ENCODE measurements at regions not wholly inside any gene's neighbourhood (a gene's known extent, or its start where the extent isn't known, plus 50 kb on each side); places are given as distances from the start of the nearest gene placed in this dataset.

DNA sequence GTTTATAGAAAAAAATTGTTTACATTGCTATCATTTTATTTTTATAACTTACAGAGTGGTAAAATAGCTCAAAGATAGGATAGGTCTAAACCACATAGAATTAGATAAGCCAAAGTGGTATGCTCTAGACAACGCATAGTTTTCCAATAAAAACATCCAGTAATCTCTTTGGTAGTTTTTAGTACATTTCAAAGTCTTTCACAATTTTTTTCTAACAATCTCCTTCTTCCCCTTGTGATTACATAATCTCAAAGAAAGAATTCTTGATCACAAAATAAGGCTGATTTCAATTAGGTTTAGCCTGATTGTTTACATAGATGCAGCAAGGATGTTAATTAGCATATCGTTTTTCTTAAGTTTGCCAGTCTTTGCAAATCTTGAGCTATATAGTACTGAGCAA lies 460.0 kb downstream of the FUT8 start:
- DNase-seq (ENCODE audit: low spot score) = no peak
- H3K79me2 ChIP-seq (replicated peaks; ENCODE audit: insufficient read depth) = no peaks in the 10 kb centered on the region
- no peak overlapping the region for H3K4me3 Mint-ChIP-seq
- no peak overlapping the region for H3K4me2 ChIP-seq
- H3K27me3 ChIP-seq (ENCODE audit: insufficient read depth) = no peaks in the 10 kb centered on the region
- no peak overlapping the region for H3K27ac ChIP-seq (ENCODE audit: low read depth)
- no peak for ATAC-seq
- H3F3A ChIP-seq (replicated peaks; ENCODE audit: low read depth) = no peaks in the 10 kb centered on the region
- no peaks in the 10 kb centered on the region for H3K4me1 ChIP-seq (ENCODE audit: insufficient read depth)
- no peaks in the 10 kb centered on the region for H3K9me3 Mint-ChIP-seq
- no peaks in the 10 kb centered on the region for H3K36me3 ChIP-seq (ENCODE audit: insufficient read depth)
- no peak overlapping the region for H3K4me3 ChIP-seq
- H4K20me1 ChIP-seq (replicated peaks; ENCODE audit: insufficient read depth) = no peaks in the 10 kb centered on the region
- H3K4me1 Mint-ChIP-seq = no peaks in the 10 kb centered on the region
- H3K9me2 ChIP-seq (ENCODE audit: insufficient read depth) = peaks cover 8% of the 10 kb centered on the region; the same call in 1 of the 2 replicates
- no peaks in the 10 kb centered on the region for H3K36me3 Mint-ChIP-seq (ENCODE audit: low read depth)
- H3K27ac Mint-ChIP-seq = no peak overlapping the region
- TF ChIP-seq ZNF462 (CRISPR knock-in tag; IDR thresholded peaks at IDR 0.05) (no peak), POLR2AphosphoS5 (IDR thresholded peaks at IDR 0.05; ENCODE audit: low read depth) (no peak), ZNF331 (CRISPR knock-in tag; IDR thresholded peaks at IDR 0.05; ENCODE audit: low read depth) (no peak)
- no peak overlapping the region for H2AFZ ChIP-seq
- H3K27me3 Mint-ChIP-seq (ENCODE audit: insufficient read depth, low read depth, poor library complexity) = no peaks in the 10 kb centered on the region

DNA sequence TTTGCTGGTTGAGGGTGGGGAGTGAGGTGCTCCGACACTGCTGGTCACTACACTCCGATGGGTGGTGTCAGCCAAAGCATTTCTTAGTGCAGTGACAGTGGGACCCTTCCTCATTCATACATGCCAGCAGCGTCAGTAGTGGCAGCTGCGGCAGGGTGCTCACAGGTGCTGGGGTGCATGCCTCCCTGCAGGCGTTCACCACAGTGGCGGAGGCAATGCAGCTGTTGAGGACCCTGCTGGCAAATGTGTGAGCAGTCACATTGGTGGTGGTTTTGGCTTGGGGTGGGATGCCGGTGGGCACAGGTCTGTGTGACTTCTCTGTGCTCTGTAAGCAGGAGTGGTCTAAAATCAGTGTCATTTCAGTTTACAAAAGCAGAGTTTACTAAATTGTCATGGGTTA lies 464.6 kb downstream of the FUT8 start:
- Histone ChIP-seq H3K4me2 (no peak overlapping the region), H3K27ac (ENCODE audit: low read depth) (no peak overlapping the region), H3F3A (replicated peaks; ENCODE audit: low read depth) (no peaks in the 10 kb centered on the region), H3K79me2 (replicated peaks; ENCODE audit: insufficient read depth) (no peaks in the 10 kb centered on the region), H3K4me1 (ENCODE audit: insufficient read depth) (no peaks in the 10 kb centered on the region), H4K20me1 (replicated peaks; ENCODE audit: insufficient read depth) (no peaks in the 10 kb centered on the region), H3K9me2 (ENCODE audit: insufficient read depth) (no peaks in the 10 kb centered on the region), H3K4me3 (no peak overlapping the region), H3K36me3 (ENCODE audit: insufficient read depth) (no peaks in the 10 kb centered on the region), H2AFZ (no peak overlapping the region; the same call in 1 of the 2 replicates), H3K27me3 (ENCODE audit: insufficient read depth) (no peaks in the 10 kb centered on the region)
- no peak overlapping the region for H3K27ac Mint-ChIP-seq
- H3K4me3 Mint-ChIP-seq = no peak overlapping the region
- ATAC-seq (no peak), DNase-seq (ENCODE audit: low spot score) (no peak)
- no peaks in the 10 kb centered on the region for H3K4me1 Mint-ChIP-seq
- no peaks in the 10 kb centered on the region for H3K27me3 Mint-ChIP-seq (ENCODE audit: insufficient read depth, low read depth, poor library complexity)
- no peak for TF ChIP-seq STAT1 (IDR thresholded peaks at IDR 0.05; ENCODE audit: unreplicated experiment)
- no peak for TF ChIP-seq REST (IDR thresholded peaks at IDR 0.05; ENCODE audit: unreplicated experiment)
- TF ChIP-seq JUNB (IDR thresholded peaks at IDR 0.05; ENCODE audit: unreplicated experiment) = no peak
- no peak for TF ChIP-seq POLR2AphosphoS5 (IDR thresholded peaks at IDR 0.05; ENCODE audit: low read depth)
- TF ChIP-seq NANOG (IDR thresholded peaks at IDR 0.05; ENCODE audit: borderline replicate concordance) = no peak
- TF ChIP-seq CREB1 (CRISPR knock-in tag; IDR thresholded peaks at IDR 0.05; ENCODE audit: low read depth) = no peak
- H3K9me3 Mint-ChIP-seq = no peaks in the 10 kb centered on the region
- no peaks in the 10 kb centered on the region for H3K36me3 Mint-ChIP-seq (ENCODE audit: low read depth)
